Brain microvascular endothelial cell (primary cell): ENCODE measurements at regions not wholly inside any gene's neighbourhood (a gene's known extent, or its start where the extent isn't known, plus 50 kb on each side); places are given as distances from the start of the nearest gene placed in this dataset.

Source experiments
- DNase-seq: peaks from one replicate; pipeline ENCODE4 v3.0.0-alpha.2; 2020
- H3K27ac ChIP-seq: fragments of 250-450 bp; sonication (Bioruptor Pico); 2 replicates; pipeline ENCODE4 v1.5.1; 2020; ENCODE audit warnings: mild to moderate bottlenecking, moderate library complexity
- H3K27me3 ChIP-seq: fragments of 250-450 bp; sonication (Bioruptor Pico); replicated peaks from 2 replicates; pipeline ENCODE4 v1.5.1; 2020; ENCODE audit warnings: mild to moderate bottlenecking
- H3K36me3 ChIP-seq: fragments of 250-450 bp; sonication (Bioruptor Pico); replicated peaks from 2 replicates; pipeline ENCODE4 v1.5.1; 2020; ENCODE audit warnings: mild to moderate bottlenecking
- H3K4me3 ChIP-seq: 2 replicates; pipeline ENCODE4 v1.5.1; 2011; ENCODE audit warnings: low read depth, mild to moderate bottlenecking, control low read depth, low read length, moderate library complexity
- in situ Hi-C: cut with HindIII; loops from 2 replicates; pipeline ENCODE4 v1.10.0; 2017; ENCODE audit warnings: low sequenced_read_pairs, low pct_ligation_motif_present
- TF ChIP-seq, protein P1 (sequence below): IDR thresholded peaks from 2 replicates; pipeline ENCODE4 v1.5.1; 2011; ENCODE audit warnings: low read depth, mild to moderate bottlenecking, moderate library complexity, low read length, control low read depth, inconsistent platforms; ENCODE audit errors: missing control alignments

DNA sequence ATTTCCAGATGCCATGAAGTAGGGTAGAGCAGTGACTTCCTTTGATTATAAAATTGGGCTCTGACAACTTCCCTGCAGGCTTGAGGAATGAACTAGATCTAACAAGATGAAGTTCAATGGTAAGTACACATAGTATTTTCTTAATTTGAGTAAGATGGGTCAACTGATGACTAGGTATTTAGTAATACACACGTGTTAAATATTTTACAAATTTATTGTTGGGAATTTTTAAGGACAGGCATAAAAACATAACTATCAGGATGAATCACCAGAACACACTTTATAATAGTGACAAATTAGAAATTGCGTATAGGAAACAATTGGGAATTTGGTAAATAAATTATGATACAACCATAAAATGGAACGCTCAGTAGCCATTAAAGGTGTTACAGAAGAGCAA lies 762.4 kb upstream of the SLC35B3 start:
- DNase-seq: no peak
- H3K36me3 ChIP-seq: no peaks in the 10 kb centered on the region
- no peak overlapping the region for H3K27ac ChIP-seq
- H3K27me3 ChIP-seq: no peaks in the 10 kb centered on the region
- no peak overlapping the region for H3K4me3 ChIP-seq
- in situ Hi-C loops: no loop called here
- TF ChIP-seq, protein P1, sequence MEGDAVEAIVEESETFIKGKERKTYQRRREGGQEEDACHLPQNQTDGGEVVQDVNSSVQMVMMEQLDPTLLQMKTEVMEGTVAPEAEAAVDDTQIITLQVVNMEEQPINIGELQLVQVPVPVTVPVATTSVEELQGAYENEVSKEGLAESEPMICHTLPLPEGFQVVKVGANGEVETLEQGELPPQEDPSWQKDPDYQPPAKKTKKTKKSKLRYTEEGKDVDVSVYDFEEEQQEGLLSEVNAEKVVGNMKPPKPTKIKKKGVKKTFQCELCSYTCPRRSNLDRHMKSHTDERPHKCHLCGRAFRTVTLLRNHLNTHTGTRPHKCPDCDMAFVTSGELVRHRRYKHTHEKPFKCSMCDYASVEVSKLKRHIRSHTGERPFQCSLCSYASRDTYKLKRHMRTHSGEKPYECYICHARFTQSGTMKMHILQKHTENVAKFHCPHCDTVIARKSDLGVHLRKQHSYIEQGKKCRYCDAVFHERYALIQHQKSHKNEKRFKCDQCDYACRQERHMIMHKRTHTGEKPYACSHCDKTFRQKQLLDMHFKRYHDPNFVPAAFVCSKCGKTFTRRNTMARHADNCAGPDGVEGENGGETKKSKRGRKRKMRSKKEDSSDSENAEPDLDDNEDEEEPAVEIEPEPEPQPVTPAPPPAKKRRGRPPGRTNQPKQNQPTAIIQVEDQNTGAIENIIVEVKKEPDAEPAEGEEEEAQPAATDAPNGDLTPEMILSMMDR: no peak

DNA sequence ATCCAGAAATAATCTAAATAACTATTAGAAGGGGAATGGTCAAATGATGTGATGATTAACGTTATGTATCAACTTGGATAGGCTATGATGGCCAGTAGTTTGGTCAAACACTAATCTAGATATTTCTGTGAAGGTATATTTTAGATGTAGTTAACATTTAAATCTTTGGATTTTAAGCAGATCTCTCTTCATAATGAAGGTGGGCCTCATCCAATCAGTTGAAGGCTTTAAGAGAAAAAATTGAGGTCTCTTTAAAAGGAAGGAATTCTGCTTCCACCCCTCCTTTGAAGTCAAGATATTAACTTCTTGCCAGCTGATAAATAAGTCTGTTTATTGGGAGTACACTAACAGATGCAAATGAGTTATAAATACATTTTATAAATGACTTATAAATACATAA lies 760.0 kb upstream of the SLC35B3 start:
- no peaks in the 10 kb centered on the region for H3K27me3 ChIP-seq
- no peak overlapping the region for H3K27ac ChIP-seq
- DNase-seq: no peak
- TF ChIP-seq, protein P1: no peak
- in situ Hi-C loops: no loop called here
- H3K36me3 ChIP-seq: no peaks in the 10 kb centered on the region
- no peak overlapping the region for H3K4me3 ChIP-seq

- TF ChIP-seq, protein P1: no peak
- no peak for DNase-seq
- Histone ChIP-seq H3K27me3 (no peaks in the 10 kb centered on the region), H3K27ac (no peak overlapping the region), H3K36me3 (no peaks in the 10 kb centered on the region), H3K4me3 (no peak overlapping the region)
- in situ Hi-C loops: no loop called here
These were observed 757.1 kb upstream of the SLC35B3 start for GRCh38 chr6:9192405-9192909.

DNA sequence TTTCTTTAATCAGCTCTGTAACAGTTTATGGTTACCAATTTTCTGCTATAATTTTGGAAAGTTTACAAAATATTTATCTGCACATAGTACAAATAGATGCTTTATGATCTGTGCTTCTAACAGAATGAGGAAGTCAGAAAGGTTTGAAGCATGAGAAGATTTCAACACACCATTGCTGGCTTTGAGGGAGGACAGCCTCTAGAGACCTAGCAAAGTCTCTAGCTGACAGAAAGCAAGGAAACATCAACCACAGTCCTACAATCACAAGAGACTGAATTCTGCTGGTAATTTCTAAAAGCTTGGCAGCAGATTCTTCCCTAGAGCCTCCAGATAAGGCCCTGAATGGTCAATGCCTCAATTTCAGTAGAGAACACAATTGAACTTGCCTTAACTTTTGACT lies 750.8 kb upstream of the SLC35B3 start:
- in situ Hi-C loops: no loop called here
- no peak overlapping the region for H3K4me3 ChIP-seq
- H3K27ac ChIP-seq: no peak overlapping the region
- H3K27me3 ChIP-seq: no peaks in the 10 kb centered on the region
- DNase-seq: no peak
- TF ChIP-seq, protein P1: no peak
- no peaks in the 10 kb centered on the region for H3K36me3 ChIP-seq

- TF ChIP-seq, protein P1: no peak
- Histone ChIP-seq H3K4me3 (no peak overlapping the region), H3K36me3 (no peaks in the 10 kb centered on the region), H3K27ac (no peak overlapping the region), H3K27me3 (no peaks in the 10 kb centered on the region)
- no peak for DNase-seq
- in situ Hi-C loops: no loop called here
These were observed 742.7 kb upstream of the SLC35B3 start for GRCh38 chr6:9178071-9178470.

GRCh38 chr6:9173229-9173628 lies 737.9 kb upstream of the SLC35B3 start:
- Histone ChIP-seq H3K4me3 (no peak overlapping the region), H3K36me3 (no peaks in the 10 kb centered on the region), H3K27ac (no peak overlapping the region), H3K27me3 (no peaks in the 10 kb centered on the region)
- in situ Hi-C loops: no loop called here
- TF ChIP-seq, protein P1: no peak
- no peak for DNase-seq
